ENCODE measurements at regions not wholly inside any gene's neighbourhood (a gene's known extent, or its start where the extent isn't known, plus 50 kb on each side); places are given as distances from the start of the nearest gene placed in this dataset.

DNA sequence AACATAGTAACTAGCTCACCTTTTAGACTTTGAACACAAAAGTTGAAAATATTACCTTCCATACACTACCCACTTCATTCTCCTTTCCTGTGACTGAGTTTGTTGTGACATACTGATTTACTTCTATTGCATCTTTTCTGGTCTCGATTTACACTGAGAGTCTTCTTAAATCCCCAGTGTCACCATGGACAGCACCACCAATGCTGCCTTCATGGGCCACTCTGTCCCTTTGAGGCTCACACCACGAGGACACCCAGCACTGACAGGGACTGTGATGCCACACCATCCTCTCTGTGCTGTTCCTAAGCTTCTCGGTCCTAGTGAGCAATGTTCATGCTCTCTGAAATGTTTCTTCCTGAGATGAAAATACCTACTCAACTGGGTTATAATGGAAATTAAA lies 337.1 kb upstream of the IRAK1BP1 start:
- TF ChIP-seq, protein P1, sequence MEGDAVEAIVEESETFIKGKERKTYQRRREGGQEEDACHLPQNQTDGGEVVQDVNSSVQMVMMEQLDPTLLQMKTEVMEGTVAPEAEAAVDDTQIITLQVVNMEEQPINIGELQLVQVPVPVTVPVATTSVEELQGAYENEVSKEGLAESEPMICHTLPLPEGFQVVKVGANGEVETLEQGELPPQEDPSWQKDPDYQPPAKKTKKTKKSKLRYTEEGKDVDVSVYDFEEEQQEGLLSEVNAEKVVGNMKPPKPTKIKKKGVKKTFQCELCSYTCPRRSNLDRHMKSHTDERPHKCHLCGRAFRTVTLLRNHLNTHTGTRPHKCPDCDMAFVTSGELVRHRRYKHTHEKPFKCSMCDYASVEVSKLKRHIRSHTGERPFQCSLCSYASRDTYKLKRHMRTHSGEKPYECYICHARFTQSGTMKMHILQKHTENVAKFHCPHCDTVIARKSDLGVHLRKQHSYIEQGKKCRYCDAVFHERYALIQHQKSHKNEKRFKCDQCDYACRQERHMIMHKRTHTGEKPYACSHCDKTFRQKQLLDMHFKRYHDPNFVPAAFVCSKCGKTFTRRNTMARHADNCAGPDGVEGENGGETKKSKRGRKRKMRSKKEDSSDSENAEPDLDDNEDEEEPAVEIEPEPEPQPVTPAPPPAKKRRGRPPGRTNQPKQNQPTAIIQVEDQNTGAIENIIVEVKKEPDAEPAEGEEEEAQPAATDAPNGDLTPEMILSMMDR (IDR thresholded peaks at IDR 0.05; ENCODE audit: borderline replicate concordance, extremely low read depth, low read length, poor library complexity, severe bottlenecking) = no peak
- TF ChIP-seq EZH2 (IDR thresholded peaks at IDR 0.05; ENCODE audit: borderline replicate concordance, low read depth, low read length, severe bottlenecking) = no peak

All from DND-41 (cell line).